NCI-H2081 (cell line): ENCODE measurements at regions not wholly inside any gene's neighbourhood (a gene's known extent, or its start where the extent isn't known, plus 50 kb on each side); places are given as distances from the start of the nearest gene placed in this dataset.
"Not testable (repeated sequence)": the region's sequence is repeated elsewhere in the genome, so short reads cannot be mapped to it uniquely, and the experiment has no call there.

Experiments
- DNase-seq, 2 experiments: peaks; one replicate each; lab custom pipeline; 2025; lab: John Stamatoyannopoulos, UW

GRCh38 chr7:46135557-46135956, 214.5 kb upstream of the IGFBP3 start:
- no peak for DNase-seq

- no peak for DNase-seq
These were observed 213.7 kb upstream of the IGFBP3 start for GRCh38 chr7:46134795-46135194.

- DNase-seq = no peak
These were observed 213.3 kb upstream of the IGFBP3 start for GRCh38 chr7:46134385-46134784.

GRCh38 chr7:46133751-46134150, 212.7 kb upstream of the IGFBP3 start:
- no peak for DNase-seq

- DNase-seq = no peak
These were observed 212.0 kb upstream of the IGFBP3 start for GRCh38 chr7:46133072-46133471.

GRCh38 chr7:46131916-46132795, 211.1 kb upstream of the IGFBP3 start:
- DNase-seq = no peak

- DNase-seq = no peak
These were observed 208.8 kb upstream of the IGFBP3 start for GRCh38 chr7:46129831-46130230.

- no peak for DNase-seq
These were observed 206.7 kb upstream of the IGFBP3 start for GRCh38 chr7:46127814-46128213.

GRCh38 chr7:46126675-46127300, 205.7 kb upstream of the IGFBP3 start:
- no peak for DNase-seq

- DNase-seq = no peak
These were observed 202.8 kb upstream of the IGFBP3 start for GRCh38 chr7:46123756-46124343.

GRCh38 chr7:46115410-46115809, 194.3 kb upstream of the IGFBP3 start:
- DNase-seq = no peak

- DNase-seq = no peak
These were observed 188.4 kb upstream of the IGFBP3 start for GRCh38 chr7:46109437-46109836.

GRCh38 chr7:46108272-46108671, 187.2 kb upstream of the IGFBP3 start:
- no peak for DNase-seq

GRCh38 chr7:46107610-46108217, 186.6 kb upstream of the IGFBP3 start:
- DNase-seq = no peak

- DNase-seq = no peak
These were observed 179.4 kb upstream of the IGFBP3 start for GRCh38 chr7:46100521-46100920.

- DNase-seq = no peak
These were observed 178.0 kb upstream of the IGFBP3 start for GRCh38 chr7:46099076-46099475.

GRCh38 chr7:46091071-46091470, 170.0 kb upstream of the IGFBP3 start:
- no peak for DNase-seq

- DNase-seq = no peak
These were observed 168.2 kb upstream of the IGFBP3 start for GRCh38 chr7:46089281-46089680.

GRCh38 chr7:46088486-46088885, 167.4 kb upstream of the IGFBP3 start:
- not testable (repeated sequence) for DNase-seq

- no peak for DNase-seq
These were observed 159.6 kb upstream of the IGFBP3 start for GRCh38 chr7:46080595-46081159.

GRCh38 chr7:46079421-46079820, 158.3 kb upstream of the IGFBP3 start:
- DNase-seq = no peak

GRCh38 chr7:46076527-46076926, 155.5 kb upstream of the IGFBP3 start:
- DNase-seq = no peak
